Loucy (cell line): ENCODE measurements at regions not wholly inside any gene's neighbourhood (a gene's known extent, or its start where the extent isn't known, plus 50 kb on each side); places are given as distances from the start of the nearest gene placed in this dataset.

Experiments
- H2AFZ ChIP-seq: fragments of 200-600 bp; sonication (generic); 2 replicates; pipeline ENCODE4 v1.6.0; 2016; ENCODE audit warnings: antibody characterized with exemption, mild to moderate bottlenecking, low read length, moderate library complexity
- H3F3A ChIP-seq: fragments of 200-600 bp; 2 replicates; pipeline ENCODE4 v1.6.0; 2016; ENCODE audit warnings: antibody characterized with exemption, low read depth, mild to moderate bottlenecking
- H3K27me3 ChIP-seq: fragments of 200-600 bp; sonication (generic); 2 replicates; pipeline ENCODE4 v1.6.1; 2014; ENCODE audit warnings: low read length, mild to moderate bottlenecking; ENCODE audit not compliant: insufficient read depth, poor library complexity, severe bottlenecking
- H3K36me3 ChIP-seq: fragments of 200-600 bp; sonication (generic); 2 replicates; pipeline ENCODE4 v1.6.1; 2016; ENCODE audit warnings: low read length; ENCODE audit not compliant: insufficient read depth
- H3K4me1 ChIP-seq: fragments of 200-600 bp; sonication (generic); 2 replicates; pipeline ENCODE4 v1.5.1; 2014; ENCODE audit warnings: low read length, mild to moderate bottlenecking; ENCODE audit not compliant: insufficient read depth, poor library complexity, severe bottlenecking
- H3K4me2 ChIP-seq: fragments of 200-600 bp; sonication (generic); 2 replicates; pipeline ENCODE4 v1.6.0; 2014; ENCODE audit warnings: antibody characterized with exemption, low read length, low read depth, mild to moderate bottlenecking; ENCODE audit not compliant: poor library complexity, severe bottlenecking
- H3K4me3 ChIP-seq: fragments of 200-600 bp; sonication (generic); 2 replicates; pipeline ENCODE4 v1.5.1; 2014; ENCODE audit warnings: low read length, mild to moderate bottlenecking, mixed read lengths; ENCODE audit not compliant: poor library complexity, severe bottlenecking
- H3K79me2 ChIP-seq: fragments of 200-600 bp; sonication (generic); 2 replicates; pipeline ENCODE4 v1.6.1; 2014; ENCODE audit warnings: low read length; ENCODE audit not compliant: insufficient read depth
- H3K9ac ChIP-seq: fragments of 200-600 bp; sonication (generic); 2 replicates; pipeline ENCODE4 v1.6.0; 2014; ENCODE audit warnings: mild to moderate bottlenecking, low read depth, low read length, moderate library complexity; ENCODE audit not compliant: poor library complexity, severe bottlenecking
- H3K9me2 ChIP-seq: fragments of 200-600 bp; sonication (generic); replicated peaks from 2 replicates; pipeline ENCODE4 v1.6.1; 2016; ENCODE audit warnings: low read depth, low read length, mixed read lengths
- H3K9me3 ChIP-seq: fragments of 200-600 bp; sonication (generic); 2 replicates; pipeline ENCODE4 v1.6.1; 2014; ENCODE audit warnings: mild to moderate bottlenecking, antibody characterized with exemption, low read length, low read depth; ENCODE audit not compliant: insufficient read depth
- H4K20me1 ChIP-seq: fragments of 200-600 bp; sonication (generic); 2 replicates; pipeline ENCODE4 v1.6.0; 2014; ENCODE audit warnings: antibody characterized with exemption, low read length, mild to moderate bottlenecking; ENCODE audit not compliant: insufficient read depth, poor library complexity, severe bottlenecking
- CTCF ChIP-seq: fragments of 200-600 bp; sonication (generic); conservative IDR thresholded peaks from 2 replicates; pipeline ENCODE4 v1.5.1; 2014; ENCODE audit warnings: mild to moderate bottlenecking, antibody characterized with exemption, low read length
- EZH2phosphoT487 ChIP-seq: fragments of 200-600 bp; IDR thresholded peaks from 2 replicates; pipeline ENCODE4 v1.6.1; 2018; ENCODE audit warnings: antibody characterized with exemption, mild to moderate bottlenecking, moderate library complexity, borderline replicate concordance

DNA sequence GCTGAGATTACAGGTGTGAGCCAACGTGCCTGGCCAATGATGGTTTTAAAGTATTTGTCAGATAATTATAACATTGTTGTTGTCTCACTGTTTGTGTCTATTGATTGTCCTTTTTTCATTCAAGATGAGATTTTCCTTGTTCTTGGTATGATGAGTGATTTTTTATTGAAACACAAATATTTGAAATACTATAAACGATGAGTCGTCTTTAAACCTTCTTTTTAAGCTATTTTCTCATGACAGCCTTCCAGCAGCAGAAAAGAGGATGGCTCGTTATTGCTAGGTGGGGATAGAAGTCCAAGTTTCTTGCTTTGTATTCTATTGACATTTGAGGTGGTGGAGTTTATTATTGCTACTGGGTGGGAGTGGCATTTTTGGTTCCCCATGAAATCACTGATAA is 61.7 kb upstream of the MDFIC2 start:
- H3K27me3 ChIP-seq: no peaks in the 10 kb centered on the region

More for the DNA sequence above, 61.7 kb upstream of the MDFIC2 start:
- Histone ChIP-seq H3K9me2 (no peaks in the 10 kb centered on the region; the same call in 1 of the 2 replicates), H3F3A (no peaks in the 10 kb centered on the region), H3K9ac (no peak overlapping the region), H3K4me2 (no peak overlapping the region), H3K36me3 (no peaks in the 10 kb centered on the region), H3K4me3 (no peak overlapping the region), H3K4me1 (no peaks in the 10 kb centered on the region), H3K79me2 (no peaks in the 10 kb centered on the region), H4K20me1 (no peaks in the 10 kb centered on the region), H3K9me3 (no peaks in the 10 kb centered on the region), H2AFZ (no peak overlapping the region)
- TF ChIP-seq CTCF (no peak), EZH2phosphoT487 (no peak)
